Loucy (cell line): ENCODE measurements at regions not wholly inside any gene's neighbourhood (a gene's known extent, or its start where the extent isn't known, plus 50 kb on each side); places are given as distances from the start of the nearest gene placed in this dataset.

Experiments used
- H2AFZ ChIP-seq: fragments of 200-600 bp; sonication (generic); 2 replicates; pipeline ENCODE4 v1.6.0; 2016; ENCODE audit warnings: antibody characterized with exemption, mild to moderate bottlenecking, low read length, moderate library complexity
- H3F3A ChIP-seq: fragments of 200-600 bp; 2 replicates; pipeline ENCODE4 v1.6.0; 2016; ENCODE audit warnings: antibody characterized with exemption, low read depth, mild to moderate bottlenecking
- H3K27me3 ChIP-seq: fragments of 200-600 bp; sonication (generic); 2 replicates; pipeline ENCODE4 v1.6.1; 2014; ENCODE audit warnings: low read length, mild to moderate bottlenecking; ENCODE audit not compliant: insufficient read depth, poor library complexity, severe bottlenecking
- H3K36me3 ChIP-seq: fragments of 200-600 bp; sonication (generic); 2 replicates; pipeline ENCODE4 v1.6.1; 2016; ENCODE audit warnings: low read length; ENCODE audit not compliant: insufficient read depth
- H3K4me1 ChIP-seq: fragments of 200-600 bp; sonication (generic); 2 replicates; pipeline ENCODE4 v1.5.1; 2014; ENCODE audit warnings: low read length, mild to moderate bottlenecking; ENCODE audit not compliant: insufficient read depth, poor library complexity, severe bottlenecking
- H3K4me2 ChIP-seq: fragments of 200-600 bp; sonication (generic); 2 replicates; pipeline ENCODE4 v1.6.0; 2014; ENCODE audit warnings: antibody characterized with exemption, low read length, low read depth, mild to moderate bottlenecking; ENCODE audit not compliant: poor library complexity, severe bottlenecking
- H3K4me3 ChIP-seq: fragments of 200-600 bp; sonication (generic); 2 replicates; pipeline ENCODE4 v1.5.1; 2014; ENCODE audit warnings: low read length, mild to moderate bottlenecking, mixed read lengths; ENCODE audit not compliant: poor library complexity, severe bottlenecking
- H3K79me2 ChIP-seq: fragments of 200-600 bp; sonication (generic); 2 replicates; pipeline ENCODE4 v1.6.1; 2014; ENCODE audit warnings: low read length; ENCODE audit not compliant: insufficient read depth
- H3K9ac ChIP-seq: fragments of 200-600 bp; sonication (generic); 2 replicates; pipeline ENCODE4 v1.6.0; 2014; ENCODE audit warnings: mild to moderate bottlenecking, low read depth, low read length, moderate library complexity; ENCODE audit not compliant: poor library complexity, severe bottlenecking
- H3K9me2 ChIP-seq: fragments of 200-600 bp; sonication (generic); replicated peaks from 2 replicates; pipeline ENCODE4 v1.6.1; 2016; ENCODE audit warnings: low read depth, low read length, mixed read lengths
- H3K9me3 ChIP-seq: fragments of 200-600 bp; sonication (generic); 2 replicates; pipeline ENCODE4 v1.6.1; 2014; ENCODE audit warnings: mild to moderate bottlenecking, antibody characterized with exemption, low read length, low read depth; ENCODE audit not compliant: insufficient read depth
- H4K20me1 ChIP-seq: fragments of 200-600 bp; sonication (generic); 2 replicates; pipeline ENCODE4 v1.6.0; 2014; ENCODE audit warnings: antibody characterized with exemption, low read length, mild to moderate bottlenecking; ENCODE audit not compliant: insufficient read depth, poor library complexity, severe bottlenecking
- EZH2phosphoT487 ChIP-seq: fragments of 200-600 bp; IDR thresholded peaks from 2 replicates; pipeline ENCODE4 v1.6.1; 2018; ENCODE audit warnings: antibody characterized with exemption, mild to moderate bottlenecking, moderate library complexity, borderline replicate concordance
- TF ChIP-seq, protein P1 (sequence below): fragments of 200-600 bp; sonication (generic); conservative IDR thresholded peaks from 2 replicates; pipeline ENCODE4 v1.5.1; 2014; ENCODE audit warnings: mild to moderate bottlenecking, antibody characterized with exemption, low read length

- Histone ChIP-seq H3K79me2 (no peaks in the 10 kb centered on the region), H3K36me3 (no peaks in the 10 kb centered on the region), H3K4me2 (no peak overlapping the region), H3K4me1 (no peaks in the 10 kb centered on the region), H3F3A (no peaks in the 10 kb centered on the region), H3K9me2 (no peaks in the 10 kb centered on the region), H3K27me3 (no peaks in the 10 kb centered on the region), H3K9me3 (no peaks in the 10 kb centered on the region), H2AFZ (no peak overlapping the region), H3K4me3 (no peak overlapping the region), H4K20me1 (no peaks in the 10 kb centered on the region), H3K9ac (no peak overlapping the region)
- TF ChIP-seq, protein P1, sequence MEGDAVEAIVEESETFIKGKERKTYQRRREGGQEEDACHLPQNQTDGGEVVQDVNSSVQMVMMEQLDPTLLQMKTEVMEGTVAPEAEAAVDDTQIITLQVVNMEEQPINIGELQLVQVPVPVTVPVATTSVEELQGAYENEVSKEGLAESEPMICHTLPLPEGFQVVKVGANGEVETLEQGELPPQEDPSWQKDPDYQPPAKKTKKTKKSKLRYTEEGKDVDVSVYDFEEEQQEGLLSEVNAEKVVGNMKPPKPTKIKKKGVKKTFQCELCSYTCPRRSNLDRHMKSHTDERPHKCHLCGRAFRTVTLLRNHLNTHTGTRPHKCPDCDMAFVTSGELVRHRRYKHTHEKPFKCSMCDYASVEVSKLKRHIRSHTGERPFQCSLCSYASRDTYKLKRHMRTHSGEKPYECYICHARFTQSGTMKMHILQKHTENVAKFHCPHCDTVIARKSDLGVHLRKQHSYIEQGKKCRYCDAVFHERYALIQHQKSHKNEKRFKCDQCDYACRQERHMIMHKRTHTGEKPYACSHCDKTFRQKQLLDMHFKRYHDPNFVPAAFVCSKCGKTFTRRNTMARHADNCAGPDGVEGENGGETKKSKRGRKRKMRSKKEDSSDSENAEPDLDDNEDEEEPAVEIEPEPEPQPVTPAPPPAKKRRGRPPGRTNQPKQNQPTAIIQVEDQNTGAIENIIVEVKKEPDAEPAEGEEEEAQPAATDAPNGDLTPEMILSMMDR, result no peak
- TF ChIP-seq EZH2phosphoT487, result no peak
These were observed 249.2 kb upstream of the ZSWIM2 start for GRCh38 chr2:187098154-187098553.

- no peak overlapping the region for H3K9ac ChIP-seq
- no peak overlapping the region for H3K4me2 ChIP-seq
- H4K20me1 ChIP-seq, result no peaks in the 10 kb centered on the region
- H3K27me3 ChIP-seq, result no peaks in the 10 kb centered on the region
- no peak for TF ChIP-seq EZH2phosphoT487
- TF ChIP-seq, protein P1, result no peak
- H3K9me2 ChIP-seq, result no peaks in the 10 kb centered on the region
- no peaks in the 10 kb centered on the region for H3K9me3 ChIP-seq
- no peaks in the 10 kb centered on the region for H3K79me2 ChIP-seq
- H3F3A ChIP-seq, result no peaks in the 10 kb centered on the region
- no peak overlapping the region for H3K4me3 ChIP-seq
- H3K36me3 ChIP-seq, result no peaks in the 10 kb centered on the region
- no peak overlapping the region for H2AFZ ChIP-seq
- no peaks in the 10 kb centered on the region for H3K4me1 ChIP-seq
These were observed 244.9 kb upstream of the ZSWIM2 start for GRCh38 chr2:187093771-187094412.

GRCh38 chr2:187091664-187092063, 242.7 kb upstream of the ZSWIM2 start:
- Histone ChIP-seq H3K27me3 (no peaks in the 10 kb centered on the region), H3K79me2 (no peaks in the 10 kb centered on the region), H3K4me1 (no peaks in the 10 kb centered on the region), H3K9ac (no peak overlapping the region), H3K4me2 (no peak overlapping the region), H3K9me2 (no peaks in the 10 kb centered on the region), H3F3A (no peaks in the 10 kb centered on the region), H3K36me3 (no peaks in the 10 kb centered on the region), H2AFZ (no peak overlapping the region), H3K9me3 (no peaks in the 10 kb centered on the region), H3K4me3 (no peak overlapping the region), H4K20me1 (no peaks in the 10 kb centered on the region)
- TF ChIP-seq, protein P1, result no peak
- no peak for TF ChIP-seq EZH2phosphoT487
